Osteoblast (primary cell): ENCODE measurements at regions not wholly inside any gene's neighbourhood (a gene's known extent, or its start where the extent isn't known, plus 50 kb on each side); places are given as distances from the start of the nearest gene placed in this dataset.

ENCODE experiments used
- DNase-seq: peaks from one replicate; pipeline ENCODE4 v3.0.0; 2011; ENCODE audit warnings: low spot score, mixed read lengths; ENCODE audit not compliant: insufficient read length; ENCODE audit errors: missing footprints
- H2AFZ ChIP-seq: 2 replicates; pipeline ENCODE4 v1.6.0; 2011; ENCODE audit warnings: mild to moderate bottlenecking, low read length
- H3K27ac ChIP-seq: 2 replicates; pipeline ENCODE4 v1.5.1; 2011; ENCODE audit warnings: mild to moderate bottlenecking, low read depth, low read length, moderate library complexity
- H3K27me3 ChIP-seq: 2 replicates; pipeline ENCODE4 v1.6.0; 2012; ENCODE audit warnings: mild to moderate bottlenecking, control low read depth, inconsistent platforms, low read length, moderate library complexity; ENCODE audit not compliant: insufficient read depth
- H3K36me3 ChIP-seq: 2 replicates; pipeline ENCODE4 v1.5.1; 2011; ENCODE audit warnings: mild to moderate bottlenecking, low read length, control low read depth, moderate library complexity; ENCODE audit not compliant: insufficient read depth
- H3K4me1 ChIP-seq: 2 replicates; pipeline ENCODE4 v1.5.1; 2011; ENCODE audit warnings: mild to moderate bottlenecking, low read length, control low read depth, moderate library complexity; ENCODE audit not compliant: insufficient read depth
- H3K4me2 ChIP-seq: 2 replicates; pipeline ENCODE4 v1.6.0; 2011; ENCODE audit warnings: mild to moderate bottlenecking, low read length; ENCODE audit not compliant: insufficient read depth
- H3K4me3 ChIP-seq: fragments of 200-600 bp; sonication (generic); 3 replicates; pipeline ENCODE4 v1.5.1; 2012; ENCODE audit warnings: mild to moderate bottlenecking, low read length, inconsistent platforms; ENCODE audit not compliant: insufficient read depth
- H3K79me2 ChIP-seq: 2 replicates; pipeline ENCODE4 v1.6.0; 2012; ENCODE audit warnings: mild to moderate bottlenecking, low read length, control low read depth, inconsistent platforms; ENCODE audit not compliant: insufficient read depth
- H3K9me3 ChIP-seq: 2 replicates; pipeline ENCODE4 v1.5.1; 2011; ENCODE audit warnings: low read depth, low read length, control low read depth
- H4K20me1 ChIP-seq: 2 replicates; pipeline ENCODE4 v1.6.0; 2012; ENCODE audit warnings: mild to moderate bottlenecking, low read length, control low read depth; ENCODE audit not compliant: insufficient read depth
- TF ChIP-seq, protein P1 (sequence below): IDR thresholded peaks from 2 replicates; pipeline ENCODE4 v1.5.1; 2011; ENCODE audit warnings: mild to moderate bottlenecking, low read depth, low read length, moderate library complexity; ENCODE audit errors: extremely low read depth

GRCh38 chr9:115939065-115939765 is 214.4 kb upstream of the PAPPA start:
- no peak overlapping the region for H3K4me3 ChIP-seq
- H3K79me2 ChIP-seq, result no peaks in the 10 kb centered on the region
- no peak for DNase-seq
- H3K4me1 ChIP-seq, result peaks cover 41% of the 10 kb centered on the region
- no peak overlapping the region for H2AFZ ChIP-seq
- H3K36me3 ChIP-seq, result no peaks in the 10 kb centered on the region
- no peaks in the 10 kb centered on the region for H3K27me3 ChIP-seq
- TF ChIP-seq, protein P1, sequence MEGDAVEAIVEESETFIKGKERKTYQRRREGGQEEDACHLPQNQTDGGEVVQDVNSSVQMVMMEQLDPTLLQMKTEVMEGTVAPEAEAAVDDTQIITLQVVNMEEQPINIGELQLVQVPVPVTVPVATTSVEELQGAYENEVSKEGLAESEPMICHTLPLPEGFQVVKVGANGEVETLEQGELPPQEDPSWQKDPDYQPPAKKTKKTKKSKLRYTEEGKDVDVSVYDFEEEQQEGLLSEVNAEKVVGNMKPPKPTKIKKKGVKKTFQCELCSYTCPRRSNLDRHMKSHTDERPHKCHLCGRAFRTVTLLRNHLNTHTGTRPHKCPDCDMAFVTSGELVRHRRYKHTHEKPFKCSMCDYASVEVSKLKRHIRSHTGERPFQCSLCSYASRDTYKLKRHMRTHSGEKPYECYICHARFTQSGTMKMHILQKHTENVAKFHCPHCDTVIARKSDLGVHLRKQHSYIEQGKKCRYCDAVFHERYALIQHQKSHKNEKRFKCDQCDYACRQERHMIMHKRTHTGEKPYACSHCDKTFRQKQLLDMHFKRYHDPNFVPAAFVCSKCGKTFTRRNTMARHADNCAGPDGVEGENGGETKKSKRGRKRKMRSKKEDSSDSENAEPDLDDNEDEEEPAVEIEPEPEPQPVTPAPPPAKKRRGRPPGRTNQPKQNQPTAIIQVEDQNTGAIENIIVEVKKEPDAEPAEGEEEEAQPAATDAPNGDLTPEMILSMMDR, result no peak
- peak overlapping the region; percentile 67 for H3K27ac ChIP-seq
- no peaks in the 10 kb centered on the region for H4K20me1 ChIP-seq
- H3K4me2 ChIP-seq, result no peak overlapping the region
- H3K9me3 ChIP-seq, result no peaks in the 10 kb centered on the region

GRCh38 chr9:115941561-115942315 is 211.9 kb upstream of the PAPPA start:
- no peaks in the 10 kb centered on the region for H4K20me1 ChIP-seq
- H3K27ac ChIP-seq, result peak overlapping the region; percentile 92
- H3K9me3 ChIP-seq, result no peaks in the 10 kb centered on the region
- DNase-seq, result no peak
- H2AFZ ChIP-seq, result no peak overlapping the region
- no peaks in the 10 kb centered on the region for H3K79me2 ChIP-seq
- H3K36me3 ChIP-seq, result no peaks in the 10 kb centered on the region
- H3K27me3 ChIP-seq, result no peaks in the 10 kb centered on the region
- TF ChIP-seq, protein P1, result no peak
- H3K4me2 ChIP-seq, result no peak overlapping the region
- H3K4me1 ChIP-seq, result peaks cover 56% of the 10 kb centered on the region
- no peak overlapping the region for H3K4me3 ChIP-seq

- Histone ChIP-seq H3K36me3 (no peaks in the 10 kb centered on the region), H3K4me2 (peak overlapping the region; percentile 40), H3K4me3 (no peak overlapping the region), H3K9me3 (no peaks in the 10 kb centered on the region), H3K4me1 (peaks cover 53% of the 10 kb centered on the region), H2AFZ (no peak overlapping the region), H4K20me1 (no peaks in the 10 kb centered on the region), H3K79me2 (no peaks in the 10 kb centered on the region), H3K27me3 (no peaks in the 10 kb centered on the region), H3K27ac (peak overlapping the region; percentile 92)
- TF ChIP-seq, protein P1, result no peak
- no peak for DNase-seq
Measured at GRCh38 chr9:115943431-115944165, 210.0 kb upstream of the PAPPA start.
